SK-N-MC (cell line): ENCODE measurements at regions not wholly inside any gene's neighbourhood (a gene's known extent, or its start where the extent isn't known, plus 50 kb on each side); places are given as distances from the start of the nearest gene placed in this dataset.
"Not testable (repeated sequence)": the region's sequence is repeated elsewhere in the genome, so short reads cannot be mapped to it uniquely, and the experiment has no call there.

ENCODE experiments used
- EZH2 ChIP-seq: fragments of 200-600 bp; sonication (generic); IDR thresholded peaks from one replicate; pipeline ENCODE4 v1.6.1; 2017; ENCODE audit warnings: antibody characterized with exemption
- FOXP2 ChIP-seq: optimal IDR thresholded peaks from 2 replicates; pipeline ENCODE3; 2011; ENCODE audit warnings: mild to moderate bottlenecking, moderate library complexity; ENCODE audit not compliant: insufficient read depth; ENCODE audit errors: extremely low read length, control extremely low read depth
- POLR2AphosphoS5 ChIP-seq: IDR thresholded peaks from 2 replicates; pipeline ENCODE4 v1.6.1; 2012; ENCODE audit warnings: mild to moderate bottlenecking, low read depth, low read length, borderline replicate concordance

GRCh38 chr9:72446241-72446640 lies 75.2 kb upstream of the TMC1 start:
- TF ChIP-seq POLR2AphosphoS5, EZH2, FOXP2: not testable (repeated sequence)
